ENCODE measurements at regions not wholly inside any gene's neighbourhood (a gene's known extent, or its start where the extent isn't known, plus 50 kb on each side); places are given as distances from the start of the nearest gene placed in this dataset.

- Histone ChIP-seq H3K27me3 (ENCODE audit: control insufficient read depth, insufficient read depth, low read length) (no peaks in the 10 kb centered on the region), H3K9me3 (ENCODE audit: control insufficient read depth, insufficient read depth, low read length) (no peaks in the 10 kb centered on the region), H3K4me3 (ENCODE audit: low read depth, low read length) (no peak overlapping the region), H3K27ac (ENCODE audit: low read depth, low read length) (no peak overlapping the region)
- ChIA-PET CTCF (no interaction called here), POLR2A (no interaction called here)
- no peak for DNase-seq (ENCODE audit: low read depth, low spot score)
- TF ChIP-seq CTCF (IDR thresholded peaks at IDR 0.05; ENCODE audit: low read depth, low read length): no peak
Measured at GRCh38 chr7:20466543-20467021, 135.9 kb downstream of the ITGB8 start.

GRCh38 chr7:20470082-20470481, 139.4 kb downstream of the ITGB8 start:
- no peak for DNase-seq (ENCODE audit: low read depth, low spot score)
- Histone ChIP-seq H3K4me3 (ENCODE audit: low read depth, low read length) (no peak overlapping the region), H3K27me3 (ENCODE audit: control insufficient read depth, insufficient read depth, low read length) (no peaks in the 10 kb centered on the region), H3K9me3 (ENCODE audit: control insufficient read depth, insufficient read depth, low read length) (no peaks in the 10 kb centered on the region), H3K27ac (ENCODE audit: low read depth, low read length) (no peak overlapping the region)
- ChIA-PET POLR2A (no interaction called here), CTCF (interaction anchor here (1.9 kb wide), 1 partner anchor 128 kb away, joined by 5 read pairs; no protein-coding TSS in a partner anchor)
- TF ChIP-seq CTCF (IDR thresholded peaks at IDR 0.05; ENCODE audit: low read depth, low read length): no peak

- H3K27me3 ChIP-seq (ENCODE audit: control insufficient read depth, insufficient read depth, low read length): no peaks in the 10 kb centered on the region
- no peak for DNase-seq (ENCODE audit: low read depth, low spot score)
- ChIA-PET POLR2A (no interaction called here), CTCF (interaction anchor here (1.9 kb wide), 1 partner anchor 127 kb away, joined by 5 read pairs; no protein-coding TSS in a partner anchor)
- TF ChIP-seq CTCF (IDR thresholded peaks at IDR 0.05; ENCODE audit: low read depth, low read length): no peak
- H3K9me3 ChIP-seq (ENCODE audit: control insufficient read depth, insufficient read depth, low read length): no peaks in the 10 kb centered on the region
- no peak overlapping the region for H3K27ac ChIP-seq (ENCODE audit: low read depth, low read length)
- H3K4me3 ChIP-seq (ENCODE audit: low read depth, low read length): no peak overlapping the region
Measured at GRCh38 chr7:20470726-20471125, 140.0 kb downstream of the ITGB8 start.

GRCh38 chr7:20474249-20474648, 141.2 kb upstream of the ABCB5 start:
- CTCF ChIA-PET: no interaction called here
- no peaks in the 10 kb centered on the region for H3K27me3 ChIP-seq (ENCODE audit: control insufficient read depth, insufficient read depth, low read length)
- no peaks in the 10 kb centered on the region for H3K9me3 ChIP-seq (ENCODE audit: control insufficient read depth, insufficient read depth, low read length)
- POLR2A ChIA-PET: no interaction called here
- no peak overlapping the region for H3K27ac ChIP-seq (ENCODE audit: low read depth, low read length)
- no peak for DNase-seq (ENCODE audit: low read depth, low spot score)
- H3K4me3 ChIP-seq (ENCODE audit: low read depth, low read length): no peak overlapping the region
- TF ChIP-seq CTCF (IDR thresholded peaks at IDR 0.05; ENCODE audit: low read depth, low read length): no peak

GRCh38 chr7:20475756-20476155, 139.7 kb upstream of the ABCB5 start:
- ChIA-PET POLR2A (no interaction called here), CTCF (no interaction called here)
- no peaks in the 10 kb centered on the region for H3K9me3 ChIP-seq (ENCODE audit: control insufficient read depth, insufficient read depth, low read length)
- H3K4me3 ChIP-seq (ENCODE audit: low read depth, low read length): no peak overlapping the region
- no peak overlapping the region for H3K27ac ChIP-seq (ENCODE audit: low read depth, low read length)
- no peak for TF ChIP-seq CTCF (IDR thresholded peaks at IDR 0.05; ENCODE audit: low read depth, low read length)
- H3K27me3 ChIP-seq (ENCODE audit: control insufficient read depth, insufficient read depth, low read length): no peaks in the 10 kb centered on the region
- no peak for DNase-seq (ENCODE audit: low read depth, low spot score)

Data from AG04450 (cell line).